RCC 7860 (cell line): ENCODE measurements at regions not wholly inside any gene's neighbourhood (a gene's known extent, or its start where the extent isn't known, plus 50 kb on each side); places are given as distances from the start of the nearest gene placed in this dataset.
"Not testable (repeated sequence)": the region's sequence is repeated elsewhere in the genome, so short reads cannot be mapped to it uniquely, and the experiment has no call there.

ENCODE experiments used
- DNase-seq: peaks from one replicate; pipeline ENCODE4 v3.0.0-alpha.2; 2015; ENCODE audit warnings: low spot score
- FAIRE-seq: peaks from 2 replicates; lab custom pipeline; 2012; peaks lifted over from hg19 to GRCh38; lab: Jason Lieb, UNC

DNA sequence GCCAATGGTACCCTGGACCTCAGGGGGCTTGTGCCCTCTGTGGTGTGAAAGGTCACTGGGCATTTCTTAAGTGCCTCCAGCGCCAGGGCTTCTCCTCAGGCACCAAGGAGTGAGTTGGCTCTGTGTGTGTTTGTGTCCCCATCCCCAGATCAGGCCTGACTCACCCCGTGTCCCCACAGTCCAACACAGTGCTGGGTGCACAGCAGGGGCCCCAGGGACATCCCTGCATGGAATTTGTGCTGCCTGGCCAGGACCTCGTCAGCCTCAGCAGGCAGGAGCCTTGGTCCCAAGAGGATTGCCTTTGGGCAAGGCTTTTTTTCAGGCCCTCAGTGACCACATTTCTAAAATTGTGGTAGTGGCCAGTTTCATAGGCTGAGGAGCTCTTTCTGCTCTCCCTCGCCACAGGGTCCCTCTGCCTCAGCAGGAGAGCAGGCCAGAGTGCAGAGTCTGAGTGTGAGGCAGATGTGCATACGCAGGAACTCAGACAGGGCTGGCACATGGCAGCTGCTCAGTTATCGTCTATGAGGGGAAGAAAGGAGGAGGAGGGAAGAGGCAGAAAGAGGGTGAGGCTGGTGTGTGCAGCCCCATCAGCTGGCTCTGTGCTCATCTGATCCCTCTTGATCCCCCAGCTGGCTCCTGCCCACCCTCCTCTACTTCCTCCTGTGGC is 215.6 kb downstream of the RPLP1 start:
- DNase-seq (no peak), FAIRE-seq (no peak)

DNA sequence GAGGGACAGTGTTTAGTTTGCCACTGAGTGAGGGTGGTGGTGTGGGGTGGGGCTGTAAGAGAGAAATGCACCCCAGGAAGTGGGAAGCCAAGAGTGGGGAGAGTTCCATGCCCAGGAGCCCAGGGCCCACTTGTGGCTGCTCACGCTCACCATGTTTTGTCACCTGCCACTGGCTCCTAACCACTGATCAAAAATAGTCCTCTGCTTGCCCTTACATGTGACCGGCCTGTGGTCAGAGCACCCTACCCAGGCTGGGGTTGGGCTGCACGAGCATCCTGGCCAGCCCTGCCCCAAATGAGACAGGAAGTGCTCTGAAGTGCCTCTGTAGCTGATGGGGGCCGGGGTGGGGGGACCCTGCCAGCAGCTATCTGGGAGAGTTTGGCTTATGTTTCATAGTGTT is 216.3 kb downstream of the RPLP1 start:
- DNase-seq = no peak
- no peak for FAIRE-seq

DNA sequence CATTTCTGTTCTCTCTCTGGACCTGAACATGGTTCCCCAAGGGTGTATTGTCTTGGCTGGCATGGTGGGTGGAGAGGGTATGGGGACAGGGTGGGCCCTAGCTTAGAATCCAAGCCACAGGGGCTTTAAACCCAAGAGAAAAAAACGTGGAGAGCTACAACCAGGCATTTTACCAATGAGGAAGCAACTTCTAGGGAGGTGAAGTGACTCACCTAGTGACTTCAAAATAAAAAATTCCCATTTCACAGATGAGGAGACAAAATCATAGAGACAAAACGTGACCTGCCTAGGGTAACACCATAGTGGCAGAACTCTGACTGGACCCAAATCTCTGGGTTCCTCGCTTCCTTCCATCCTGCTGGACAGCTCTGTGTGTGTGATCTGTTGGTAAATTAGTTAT is 216.8 kb downstream of the RPLP1 start:
- FAIRE-seq (no peak), DNase-seq (no peak)

DNA sequence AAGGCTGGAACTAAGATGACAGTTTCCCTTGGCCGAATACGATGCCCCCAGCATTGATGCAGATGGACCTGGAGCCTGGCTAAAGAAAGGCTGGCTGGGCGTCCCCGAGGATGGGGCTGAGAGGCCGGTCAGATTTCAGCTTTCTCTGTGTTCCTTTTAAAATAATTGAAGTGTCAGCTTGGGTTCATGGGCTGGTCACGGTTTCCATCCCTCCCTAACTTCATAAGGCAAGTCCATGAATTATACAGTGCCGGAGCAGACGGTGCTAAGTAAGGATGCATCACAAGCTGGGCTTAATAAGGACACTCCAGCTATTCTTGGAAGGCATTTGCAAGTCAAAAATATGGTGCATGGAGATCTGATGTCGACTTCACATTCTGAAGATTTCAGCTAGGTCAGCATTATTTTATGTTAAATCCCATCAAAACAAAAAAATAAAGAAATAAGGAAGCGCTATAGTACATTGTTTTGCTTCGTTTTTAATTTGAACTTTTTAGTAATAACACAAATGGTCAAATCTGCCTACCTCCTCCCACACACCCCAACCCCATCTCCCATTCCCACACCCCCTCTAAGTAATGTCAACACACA is 220.8 kb downstream of the RPLP1 start:
- DNase-seq = no peak
- no peak for FAIRE-seq

DNA sequence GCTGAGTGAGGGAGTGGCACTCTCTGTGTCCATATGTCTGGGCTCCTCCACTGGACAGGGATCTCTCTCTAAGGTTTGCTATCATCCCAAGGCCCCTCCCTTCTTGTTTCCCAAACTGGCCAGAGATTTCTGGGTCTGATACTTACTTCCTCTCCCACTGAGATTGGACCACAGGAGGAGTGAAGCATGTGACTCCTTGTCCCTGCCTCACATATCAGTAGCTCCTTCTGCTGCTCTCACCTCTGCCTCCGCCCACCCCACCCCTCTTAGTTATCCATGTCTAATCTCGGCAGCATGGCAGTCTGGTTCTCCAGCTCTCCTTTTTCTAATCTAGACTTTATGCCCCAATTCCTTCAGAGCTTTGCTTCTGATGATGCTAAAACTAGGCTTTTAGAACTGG is 223.1 kb downstream of the RPLP1 start:
- DNase-seq (no peak), FAIRE-seq (no peak)

DNA sequence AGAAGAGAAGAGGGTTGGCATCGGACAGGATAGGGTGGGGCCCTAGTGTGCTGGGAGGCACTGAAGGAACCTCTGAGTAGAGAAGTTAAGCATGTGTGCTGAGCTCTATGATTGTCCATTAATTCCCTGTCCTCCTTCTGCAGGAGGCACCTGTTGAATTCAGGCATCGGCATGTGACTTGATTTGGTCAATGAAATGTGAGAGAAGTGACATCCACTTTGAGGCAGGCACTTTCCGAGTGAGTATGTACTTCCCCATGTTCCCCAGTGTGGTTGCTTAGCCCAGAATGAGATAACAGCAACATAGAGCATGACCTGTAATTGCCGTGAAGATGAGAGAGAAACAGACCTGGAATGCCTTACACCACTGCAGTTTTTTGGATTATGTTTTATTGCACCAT is 224.8 kb downstream of the RPLP1 start:
- DNase-seq (no peak), FAIRE-seq (no peak)

DNA sequence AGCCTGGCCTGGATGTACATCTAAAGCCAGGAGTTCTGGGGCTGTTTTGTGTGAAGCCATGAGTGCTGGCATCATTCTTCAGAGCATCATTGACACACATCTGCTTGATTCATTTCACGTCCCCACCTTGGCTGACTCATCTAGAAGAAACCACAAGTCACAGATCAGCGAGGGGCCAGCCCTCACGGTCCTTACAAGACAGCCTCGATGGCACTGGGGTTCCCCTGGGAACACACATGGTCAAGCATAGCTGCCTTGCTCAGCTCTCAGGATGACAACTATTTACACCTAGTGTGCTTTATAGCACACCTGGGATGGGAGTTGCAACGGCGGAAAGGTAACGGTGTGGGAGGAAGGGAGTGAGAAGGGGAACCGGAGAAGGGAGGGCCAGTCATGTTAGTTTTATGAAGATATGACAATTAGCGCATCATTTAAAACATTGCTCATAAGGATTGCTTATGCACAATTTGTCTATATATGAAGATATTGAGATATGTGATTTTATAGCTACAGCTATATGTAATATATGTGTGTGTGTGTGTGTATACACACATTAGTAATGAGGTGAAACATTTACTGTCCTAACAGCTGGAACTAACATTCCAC is 227.1 kb downstream of the RPLP1 start:
- DNase-seq (no peak), FAIRE-seq (no peak)

DNA sequence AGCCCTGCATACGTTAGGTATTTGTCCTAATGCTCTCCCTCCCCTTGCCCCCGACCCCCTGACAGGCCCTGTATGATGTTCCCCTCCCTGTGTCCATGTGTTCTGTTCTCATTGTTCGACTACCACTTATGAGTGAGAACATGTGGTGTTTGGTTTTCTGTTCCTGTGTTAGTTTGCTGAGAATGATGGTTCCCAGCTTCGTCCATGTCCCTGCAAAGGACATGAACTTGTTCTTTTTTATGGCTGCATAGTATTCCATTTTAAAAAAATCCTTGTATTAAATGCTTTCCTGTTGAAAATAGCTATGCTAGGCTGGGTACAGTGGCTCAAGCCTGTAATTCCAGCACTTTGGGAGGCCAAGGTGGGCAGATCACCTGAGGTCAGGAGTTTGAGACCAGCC is 232.2 kb downstream of the RPLP1 start:
- DNase-seq, FAIRE-seq: not testable (repeated sequence)

DNA sequence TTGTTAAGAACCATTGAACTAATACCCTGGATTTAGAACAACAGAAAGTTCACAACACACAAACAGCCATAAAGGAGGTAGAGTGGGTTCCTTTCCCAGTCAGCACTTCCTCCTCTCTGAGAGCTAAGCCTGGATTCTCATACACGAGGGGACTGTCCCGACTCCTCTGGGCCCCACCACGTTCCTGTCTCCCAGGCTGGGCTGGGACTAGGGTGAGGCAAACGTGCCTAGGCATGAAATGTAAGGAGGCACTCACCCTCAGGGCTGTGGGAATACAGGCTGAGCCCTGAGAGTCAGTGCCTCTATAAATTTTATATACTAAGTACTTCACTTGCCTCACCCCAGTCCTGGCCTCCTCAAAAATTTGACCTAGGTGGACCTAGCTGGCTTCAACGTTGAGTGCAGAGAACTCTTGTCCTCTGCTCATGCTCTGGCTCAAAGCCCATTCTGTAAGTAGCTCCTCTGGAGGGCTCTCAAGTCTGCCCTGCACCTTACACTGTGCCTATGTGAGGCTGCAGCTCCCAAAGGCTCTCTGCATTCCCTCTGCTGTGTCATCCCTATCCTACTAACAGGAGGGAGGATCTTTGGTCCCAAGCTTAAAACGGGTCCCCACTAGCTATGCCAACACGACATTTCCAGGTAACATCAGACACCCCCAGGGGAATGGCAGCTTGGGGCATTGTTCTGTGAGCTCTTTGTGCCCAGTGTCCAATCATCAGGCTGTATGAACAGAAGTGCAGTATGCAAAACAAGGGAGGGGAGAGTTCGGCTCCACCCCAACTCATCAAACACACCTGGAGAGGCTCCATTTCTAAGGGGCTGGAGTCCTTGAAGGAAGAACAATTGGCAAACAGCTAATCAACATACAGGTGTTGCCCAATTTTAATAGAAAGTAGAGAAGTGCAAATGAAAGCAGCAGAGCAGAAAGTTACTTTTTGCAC is 233.2 kb downstream of the RPLP1 start:
- FAIRE-seq (no peak), DNase-seq (no peak)

DNA sequence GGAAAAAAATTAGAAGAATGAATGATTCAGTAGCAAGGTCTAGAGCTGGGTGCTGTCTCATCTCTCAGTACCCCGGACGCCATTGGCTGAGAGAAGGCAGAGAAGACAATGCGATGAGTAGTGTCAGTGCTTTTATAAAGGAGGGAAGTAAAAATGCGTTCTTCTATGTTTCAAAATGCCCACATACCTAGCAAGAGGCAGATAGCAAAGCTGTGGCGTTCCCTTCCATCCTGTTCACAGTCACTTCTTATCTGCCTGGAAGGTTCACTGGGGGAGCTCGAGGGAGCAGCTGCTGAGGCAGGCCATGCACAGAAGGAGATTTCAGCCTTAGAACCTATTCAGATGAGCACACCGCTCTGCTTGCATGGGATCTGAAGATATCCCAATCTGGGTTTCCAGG is 234.0 kb downstream of the RPLP1 start:
- DNase-seq = no peak
- no peak for FAIRE-seq

DNA sequence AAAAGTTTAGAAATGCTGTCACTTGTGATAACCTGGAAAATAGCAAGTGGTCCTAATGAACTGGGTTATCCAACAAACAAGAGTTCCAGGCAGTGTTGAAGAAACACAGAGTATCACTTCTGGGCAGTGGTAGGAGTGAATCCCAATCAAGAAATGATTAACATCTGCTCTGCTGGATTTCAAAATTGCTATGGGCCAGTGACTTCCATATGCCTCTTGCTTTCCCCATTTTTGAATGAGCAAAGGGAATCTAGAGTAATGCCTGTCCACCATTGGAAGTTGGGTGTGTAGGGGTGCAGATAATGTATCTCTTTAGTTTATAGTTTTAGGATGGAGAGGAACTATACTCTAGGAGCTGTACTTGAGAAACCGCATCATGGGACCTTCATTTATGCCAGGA is 236.5 kb downstream of the RPLP1 start:
- no peak for FAIRE-seq

DNA sequence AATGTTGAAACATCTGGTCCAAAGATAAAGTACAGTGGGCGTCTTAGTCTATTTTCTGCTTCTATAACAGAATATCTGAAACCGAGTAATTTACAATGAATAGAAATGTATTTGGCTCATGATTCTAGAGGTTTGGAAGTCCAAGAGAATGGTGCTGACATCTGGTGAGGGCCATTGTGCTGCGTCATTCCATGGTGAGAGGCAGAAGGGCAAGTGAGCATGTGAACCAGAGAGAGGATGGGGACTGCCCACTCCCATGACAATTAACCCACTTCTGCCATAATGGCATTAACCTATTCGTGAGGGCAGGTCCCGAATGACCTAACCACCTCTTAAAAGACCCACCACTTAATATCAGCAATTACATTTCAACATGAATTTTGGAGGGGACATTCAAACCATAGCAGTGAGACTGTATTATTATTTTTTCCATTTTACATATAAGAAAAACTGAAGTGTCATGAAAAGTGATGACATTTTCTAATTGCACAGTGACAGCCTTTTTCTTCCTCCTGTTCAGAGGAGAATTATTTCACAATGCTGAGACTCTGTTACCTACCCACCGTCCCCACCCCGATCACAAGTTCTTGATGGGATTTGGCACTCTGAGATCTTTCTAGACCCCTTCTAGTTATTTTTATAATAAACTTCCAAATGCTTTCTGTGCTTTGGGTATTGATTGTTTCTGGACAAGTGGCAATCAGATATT is 238.8 kb downstream of the RPLP1 start:
- no peak for DNase-seq

More for the DNA sequence above, 236.5 kb downstream of the RPLP1 start:
- no peak for DNase-seq

DNA sequence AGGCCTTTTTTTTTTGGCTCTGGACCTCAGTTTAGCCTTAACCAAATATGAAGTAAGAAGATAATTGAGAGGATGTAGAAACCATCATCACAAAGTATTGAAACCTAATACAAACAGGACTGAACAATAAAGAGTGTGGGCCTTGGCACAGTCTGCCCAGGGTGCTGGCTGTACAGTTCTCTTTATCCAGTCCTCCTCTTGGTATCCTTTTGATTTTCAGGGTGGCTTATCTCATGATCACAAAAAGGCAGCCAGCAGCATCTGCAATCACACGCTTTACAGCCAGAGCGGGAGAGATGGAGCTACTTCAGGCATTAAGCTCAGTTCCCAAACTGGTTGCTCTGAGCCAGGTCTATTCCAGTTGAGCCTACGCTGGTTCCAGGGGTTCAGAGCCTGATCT is 239.7 kb downstream of the RPLP1 start:
- no peak for FAIRE-seq
- no peak for DNase-seq

More for the DNA sequence above, 238.8 kb downstream of the RPLP1 start:
- no peak for FAIRE-seq

DNA sequence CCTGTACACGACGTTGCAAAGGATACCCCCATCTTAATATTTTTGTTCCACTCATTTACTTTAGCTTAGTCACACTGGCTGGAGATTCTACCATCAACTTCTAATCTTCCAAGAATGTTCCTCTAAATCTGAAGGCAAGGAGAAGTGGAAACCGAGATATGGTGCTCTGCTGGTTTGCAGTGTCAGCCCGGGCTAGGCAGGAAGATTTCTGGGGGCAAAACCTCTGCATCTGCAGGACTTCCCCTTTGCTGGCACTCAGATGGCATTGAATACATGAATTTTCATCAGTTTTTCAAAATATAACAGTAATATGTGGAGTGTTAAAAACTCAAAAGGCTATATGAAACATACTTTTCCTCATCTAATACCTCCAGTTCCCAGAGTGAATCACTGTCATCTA is 240.4 kb downstream of the RPLP1 start:
- no peak for DNase-seq
- FAIRE-seq = no peak

DNA sequence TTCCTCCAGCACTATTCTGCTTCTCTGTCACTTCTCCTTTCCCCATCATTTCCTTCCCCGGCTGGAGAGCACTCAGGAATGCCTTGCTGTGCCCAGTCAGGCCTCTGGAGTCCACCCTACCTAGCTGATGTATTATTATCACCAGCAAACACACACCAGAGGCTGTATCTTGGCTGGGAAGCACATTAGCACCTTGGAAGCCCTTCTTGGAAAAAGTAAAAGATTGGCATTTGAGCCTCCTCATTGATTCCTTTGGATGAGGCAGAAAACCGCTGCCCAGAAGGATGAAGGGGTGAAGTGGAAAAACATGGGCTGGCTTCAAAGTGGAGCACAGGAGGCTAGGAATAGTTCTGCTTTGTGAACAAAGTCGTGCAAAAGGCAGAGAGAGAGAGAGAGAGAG is 244.3 kb downstream of the RPLP1 start:
- FAIRE-seq = no peak
- no peak for DNase-seq

DNA sequence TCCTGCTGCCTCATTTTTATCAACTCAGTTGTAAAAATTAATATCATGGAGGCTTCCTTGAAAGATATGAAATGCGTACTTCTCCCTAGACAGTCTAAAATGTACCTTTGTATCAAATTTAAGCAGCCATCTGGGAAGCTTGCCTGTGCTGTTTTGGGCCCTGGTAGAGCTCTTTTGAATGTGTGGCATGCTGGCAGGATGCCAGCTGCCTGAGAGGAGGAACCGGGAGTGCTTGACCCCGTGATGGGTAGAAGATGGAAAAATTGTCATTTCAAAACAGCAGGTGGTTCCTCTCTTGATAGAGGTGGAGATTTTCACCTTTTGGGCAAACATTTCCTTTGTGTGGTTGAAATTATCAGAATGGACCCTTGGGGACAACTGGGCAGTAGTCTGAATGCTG is 245.3 kb downstream of the RPLP1 start:
- no peak for FAIRE-seq

DNA sequence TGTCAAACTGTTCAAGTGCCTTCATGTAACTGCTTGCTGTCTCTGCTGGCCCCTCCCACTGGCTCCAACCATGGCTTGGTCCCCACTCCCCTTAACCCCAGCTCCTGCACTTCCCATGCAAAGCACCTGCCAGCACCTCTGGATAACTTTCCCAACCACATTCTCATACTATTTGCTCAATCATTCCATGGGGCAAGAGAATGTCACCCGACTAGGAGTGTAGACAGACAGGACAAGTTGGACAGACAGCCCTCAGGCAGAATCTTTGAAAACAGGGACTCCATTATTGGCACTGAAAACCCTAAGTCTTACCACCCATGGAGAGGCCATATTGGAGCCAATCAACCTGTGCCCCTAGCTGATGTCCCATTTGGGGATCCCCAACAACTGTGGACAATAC is 246.5 kb downstream of the RPLP1 start:
- no peak for FAIRE-seq
- no peak for DNase-seq

More for the DNA sequence above, 245.3 kb downstream of the RPLP1 start:
- no peak for DNase-seq

DNA sequence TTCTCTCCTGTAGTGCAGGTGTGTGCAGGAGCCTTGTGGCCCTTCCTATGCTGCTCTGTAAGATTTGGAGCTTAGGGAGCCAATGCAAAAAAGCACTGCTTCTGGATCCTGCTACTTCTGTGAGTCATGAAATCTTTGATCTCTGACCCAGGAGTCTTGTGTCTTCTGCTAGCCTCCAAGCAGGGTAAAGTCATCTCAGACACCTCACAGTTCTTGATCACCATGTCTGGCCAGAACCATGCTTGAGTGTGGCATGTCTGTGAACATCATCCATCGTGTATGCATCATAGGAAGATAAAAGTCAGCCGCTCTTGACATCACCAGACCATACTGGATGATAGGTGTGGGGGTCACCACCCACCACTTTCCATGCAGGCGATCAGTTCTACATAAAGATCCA is 247.8 kb downstream of the RPLP1 start:
- no peak for FAIRE-seq
- no peak for DNase-seq

DNA sequence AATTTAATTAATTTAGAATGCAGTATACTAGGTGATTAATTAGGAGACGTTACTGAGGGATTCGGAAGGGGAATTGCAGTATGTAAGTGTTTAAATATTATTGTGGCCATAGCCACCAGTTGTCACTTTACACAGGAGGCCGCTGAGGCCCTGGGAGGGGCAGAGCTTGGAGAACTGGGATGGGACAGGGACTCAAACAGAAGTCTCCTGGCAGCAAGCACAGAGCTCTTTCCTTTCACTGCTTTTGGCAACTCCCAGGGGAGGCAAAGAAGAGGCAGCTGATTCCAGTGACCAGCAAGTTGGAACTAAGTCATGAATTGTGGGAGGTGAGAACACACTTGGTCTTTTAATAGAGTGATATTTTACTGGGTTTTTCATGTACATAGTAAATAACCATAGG is 248.6 kb downstream of the RPLP1 start:
- FAIRE-seq (no peak), DNase-seq (no peak)

DNA sequence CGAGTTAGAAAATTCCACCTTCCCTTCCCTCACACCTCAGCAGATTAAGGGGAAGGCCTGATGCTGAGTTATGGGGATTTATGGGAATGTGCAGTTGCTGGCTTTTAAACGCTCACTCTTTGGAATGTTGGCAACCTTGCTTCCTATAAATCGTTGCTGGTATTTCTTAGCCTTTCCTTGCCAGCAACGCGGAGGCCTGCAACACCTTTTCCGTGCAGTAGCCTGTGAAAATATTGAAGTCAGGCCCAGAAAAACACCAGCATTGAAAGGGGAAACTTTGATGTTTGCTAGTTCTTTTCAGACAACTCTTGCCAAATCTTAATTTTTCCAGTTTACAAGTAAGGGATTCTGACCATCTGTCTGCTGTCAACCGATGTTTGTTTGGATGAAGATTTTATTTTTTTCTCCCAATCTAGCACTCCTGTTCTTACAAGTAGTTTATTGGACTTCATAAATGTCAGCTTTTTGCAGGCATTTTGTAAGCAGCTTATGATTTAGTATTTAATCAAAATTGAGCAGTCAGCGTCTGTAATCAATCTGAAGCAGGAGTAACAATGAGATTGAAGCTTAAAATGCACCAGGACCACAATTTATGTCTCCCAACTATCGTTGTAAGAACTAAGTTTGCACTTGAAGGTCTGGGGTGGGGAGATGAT is 251.0 kb downstream of the RPLP1 start:
- DNase-seq (no peak), FAIRE-seq (no peak)
